ENCODE measurements at regions not wholly inside any gene's neighbourhood (a gene's known extent, or its start where the extent isn't known, plus 50 kb on each side); places are given as distances from the start of the nearest gene placed in this dataset.

GRCh38 chr14:71491931-71492330, 440.3 kb upstream of the RGS6 start:
- no peak for DNase-seq (ENCODE audit: low spot score)

- no peak for DNase-seq (ENCODE audit: low spot score)
Observed at GRCh38 chr14:71492346-71492745, 439.9 kb upstream of the RGS6 start.

GRCh38 chr14:71497645-71498086, 434.6 kb upstream of the RGS6 start:
- no peak for DNase-seq (ENCODE audit: low spot score)

DNA sequence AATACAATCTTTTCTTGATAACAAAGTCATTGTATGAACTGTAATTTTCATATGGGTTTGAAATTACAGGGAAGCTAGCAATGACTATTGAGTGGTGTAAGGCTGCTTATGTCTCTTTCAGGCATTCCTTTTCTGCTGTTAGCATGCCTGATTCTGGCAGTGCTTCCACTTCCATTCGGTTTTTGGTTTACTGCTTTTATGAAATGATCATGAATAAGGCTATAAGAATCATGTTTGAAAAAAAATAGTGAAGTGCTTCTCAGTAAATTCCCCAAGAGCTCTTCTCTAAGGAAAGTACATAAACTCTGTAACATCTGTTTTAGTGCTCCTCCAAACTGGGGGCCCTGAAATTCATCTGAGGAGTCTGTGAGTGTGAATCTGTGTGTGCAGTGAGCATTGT, 434.0 kb upstream of the RGS6 start:
- DNase-seq (ENCODE audit: low spot score) = no peak

DNA sequence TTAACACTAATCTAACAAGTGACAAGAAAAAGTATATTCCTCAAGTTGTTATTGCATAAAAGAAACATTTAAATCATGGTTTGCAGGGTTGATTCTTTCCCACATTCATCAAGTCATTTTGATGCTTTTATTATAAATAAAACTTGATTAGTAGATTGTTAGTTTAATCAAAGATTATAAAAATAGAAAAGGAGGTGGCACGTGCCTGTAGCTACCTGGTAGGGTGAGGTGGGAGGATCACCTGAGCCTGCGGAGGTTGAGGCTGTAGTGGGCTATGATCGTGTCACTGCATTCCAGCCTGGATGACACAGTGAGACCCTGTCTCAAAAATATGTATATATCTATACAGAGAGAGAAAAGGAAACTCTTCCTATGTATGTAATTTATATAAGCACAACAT, 433.2 kb upstream of the RGS6 start:
- no peak for DNase-seq (ENCODE audit: low spot score)

GRCh38 chr14:71507681-71508080, 424.5 kb upstream of the RGS6 start:
- no peak for DNase-seq (ENCODE audit: low spot score)

DNA sequence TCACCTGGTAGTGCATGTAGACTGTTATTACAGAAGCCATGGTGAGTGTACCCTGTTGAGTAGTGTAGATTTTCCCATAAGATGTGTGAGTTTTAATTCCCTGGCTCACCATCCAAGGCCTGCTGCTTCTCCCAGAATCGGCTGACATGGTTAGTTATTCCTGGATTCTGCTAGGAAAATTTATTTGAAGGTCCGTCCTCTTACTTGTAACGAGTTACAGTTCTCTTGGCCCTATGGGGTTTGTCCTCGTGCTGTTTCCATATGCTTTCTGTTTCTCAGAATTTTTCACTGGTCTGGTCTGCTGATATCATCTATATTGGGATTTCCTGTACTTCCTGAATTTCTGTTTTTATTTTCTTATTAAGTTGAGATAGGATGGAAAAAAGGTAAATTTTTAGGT, 423.3 kb upstream of the RGS6 start:
- DNase-seq (ENCODE audit: low spot score) = no peak

- no peak for DNase-seq (ENCODE audit: low spot score)
Observed at GRCh38 chr14:71511152-71511551, 421.1 kb upstream of the RGS6 start.

GRCh38 chr14:71514941-71515919, 417.0 kb upstream of the RGS6 start:
- no peak for DNase-seq (ENCODE audit: low spot score)

DNA sequence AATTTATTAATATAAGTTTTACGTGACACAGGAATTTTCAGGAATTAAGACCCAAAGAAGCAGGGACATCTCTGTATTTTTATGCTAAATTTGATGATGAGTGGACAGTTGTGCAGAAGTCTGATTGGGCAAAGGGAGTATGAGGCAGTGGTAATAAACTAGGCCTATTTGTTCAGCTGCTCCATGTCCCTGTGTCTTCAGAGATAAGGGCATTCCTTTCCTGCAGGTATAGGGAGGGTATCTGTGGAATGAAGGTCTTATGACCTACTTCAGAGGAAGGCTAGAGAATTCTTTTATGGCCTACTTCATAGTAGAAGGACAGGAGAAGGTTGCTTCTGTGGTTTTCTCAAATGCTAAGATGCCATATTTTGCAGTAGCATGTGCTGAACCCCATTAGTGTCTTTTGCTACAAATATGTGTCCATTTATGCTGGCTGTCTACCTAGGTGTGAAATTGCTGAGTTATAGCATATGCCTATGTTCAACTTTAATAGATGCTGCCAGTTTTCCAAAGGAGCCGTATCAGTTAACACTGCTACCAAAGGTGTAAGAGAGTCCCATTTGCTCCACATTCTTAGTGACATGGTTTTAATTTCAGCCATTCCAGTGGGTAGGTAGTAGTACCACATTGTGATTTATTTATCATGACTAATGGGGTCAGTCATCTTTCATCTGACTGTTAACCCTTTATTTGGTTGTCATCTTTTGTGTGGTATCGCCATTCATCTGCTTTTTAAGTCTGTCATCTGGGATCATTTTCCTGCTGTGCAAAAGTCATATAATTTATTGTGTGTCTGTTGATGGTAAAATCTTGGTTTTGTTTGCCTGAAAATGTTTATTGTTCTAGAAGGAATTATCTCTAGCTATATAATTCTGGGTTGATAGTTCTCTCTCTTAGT, 410.7 kb upstream of the RGS6 start:
- DNase-seq (ENCODE audit: low spot score) = no peak

DNA sequence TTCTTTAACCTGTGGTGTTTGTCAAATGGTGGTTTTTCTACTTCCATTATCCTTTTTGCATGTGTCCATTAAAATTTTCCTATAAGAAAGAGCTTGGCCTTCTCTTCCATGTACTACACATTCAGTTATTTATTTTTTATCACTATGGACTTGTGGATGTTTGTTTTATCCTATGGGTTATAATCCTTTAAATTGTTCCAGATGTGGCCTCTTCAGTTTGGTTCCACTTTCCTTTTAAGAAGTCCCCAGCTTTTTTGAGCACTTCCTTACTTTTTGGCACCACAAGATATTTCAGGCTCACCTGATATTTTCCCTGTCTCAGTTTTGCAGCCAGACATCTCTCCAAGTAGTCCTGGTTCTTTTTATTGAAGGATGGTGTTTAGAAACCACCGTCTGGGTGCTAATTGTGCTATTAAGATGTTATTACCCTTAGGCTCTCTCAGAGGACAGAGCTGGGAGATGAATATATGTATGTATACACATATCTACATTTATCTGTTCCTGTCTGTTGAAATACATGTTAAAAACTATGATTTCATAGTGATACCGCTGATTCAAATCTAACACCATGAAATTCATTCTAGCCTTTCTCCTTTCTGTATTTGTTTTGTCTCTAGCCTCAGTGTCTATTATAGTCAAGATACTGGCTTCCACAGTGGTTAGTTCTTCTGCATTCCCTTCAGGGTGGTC, 408.5 kb upstream of the RGS6 start:
- DNase-seq (ENCODE audit: low spot score) = no peak

GRCh38 chr14:71524320-71524982, 407.8 kb upstream of the RGS6 start:
- DNase-seq (ENCODE audit: low spot score) = no peak

GRCh38 chr14:71525663-71526221, 406.5 kb upstream of the RGS6 start:
- no peak for DNase-seq (ENCODE audit: low spot score)

- no peak for DNase-seq (ENCODE audit: low spot score)
Observed at GRCh38 chr14:71526388-71526787, 405.8 kb upstream of the RGS6 start.

- DNase-seq (ENCODE audit: low spot score) = no peak
Observed at GRCh38 chr14:71527838-71528237, 404.4 kb upstream of the RGS6 start.

DNA sequence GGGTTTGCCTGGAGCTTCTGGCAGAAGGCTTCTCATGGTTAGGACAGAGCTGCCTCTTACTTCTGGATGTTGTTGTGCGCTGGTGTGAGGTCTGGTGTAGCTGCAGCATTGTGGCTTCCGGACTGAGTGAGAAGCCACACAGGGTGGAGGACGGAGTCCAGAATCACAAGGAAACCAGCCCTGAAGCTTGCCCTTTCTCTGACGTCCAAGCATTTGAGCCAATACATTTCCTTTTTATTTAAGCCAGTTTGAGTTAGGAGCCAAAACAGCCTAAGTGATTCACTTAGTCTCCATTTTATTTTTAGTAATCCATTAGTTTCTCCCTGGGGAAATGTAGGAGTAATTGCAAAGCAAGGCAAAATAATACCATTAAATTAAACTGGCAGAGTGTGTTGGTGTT, 402.4 kb upstream of the RGS6 start:
- no peak for DNase-seq (ENCODE audit: low spot score)

DNA sequence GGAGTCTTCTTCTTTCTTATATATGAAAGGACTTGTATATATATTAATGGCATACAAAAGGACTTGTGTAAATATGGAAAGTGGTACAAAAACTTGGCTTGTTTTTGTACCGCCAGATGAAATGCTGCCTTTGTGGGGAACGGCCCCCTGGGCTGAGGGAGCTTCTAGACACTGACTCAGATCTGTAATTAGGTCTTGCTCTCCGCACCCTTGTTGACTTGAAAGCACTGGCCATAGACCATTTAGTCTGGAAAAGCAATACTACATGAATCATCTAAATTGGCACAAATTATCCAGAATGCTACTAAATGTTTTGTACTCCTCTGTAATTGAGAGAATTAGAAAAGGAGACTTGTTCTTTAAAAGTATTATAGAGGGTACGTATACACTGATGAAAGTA, 399.9 kb upstream of the RGS6 start:
- no peak for DNase-seq (ENCODE audit: low spot score)

- DNase-seq (ENCODE audit: low spot score) = no peak
Observed at GRCh38 chr14:71532790-71533189, 399.4 kb upstream of the RGS6 start.

GRCh38 chr14:71533390-71533789, 398.8 kb upstream of the RGS6 start:
- no peak for DNase-seq (ENCODE audit: low spot score)

DNA sequence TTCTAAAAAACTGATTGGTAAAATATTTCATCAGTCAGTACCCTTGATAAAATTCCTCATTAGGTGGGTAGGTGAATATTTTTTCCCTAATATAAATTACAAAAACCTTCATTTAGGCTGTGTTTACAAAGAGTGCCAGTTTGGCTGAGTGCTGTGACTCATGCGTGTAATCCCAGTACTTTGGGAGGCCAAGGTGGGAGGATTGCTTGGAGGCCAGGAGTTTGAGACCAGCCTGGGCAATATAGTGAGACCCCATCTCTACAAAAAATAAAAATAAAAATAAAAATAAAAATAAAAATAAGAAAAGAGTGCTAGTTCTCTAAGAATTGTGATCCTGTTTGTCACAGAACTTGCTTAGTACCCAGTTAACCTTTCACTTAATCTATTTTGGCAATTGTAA, 398.4 kb upstream of the RGS6 start:
- DNase-seq (ENCODE audit: low spot score) = no peak

DNA sequence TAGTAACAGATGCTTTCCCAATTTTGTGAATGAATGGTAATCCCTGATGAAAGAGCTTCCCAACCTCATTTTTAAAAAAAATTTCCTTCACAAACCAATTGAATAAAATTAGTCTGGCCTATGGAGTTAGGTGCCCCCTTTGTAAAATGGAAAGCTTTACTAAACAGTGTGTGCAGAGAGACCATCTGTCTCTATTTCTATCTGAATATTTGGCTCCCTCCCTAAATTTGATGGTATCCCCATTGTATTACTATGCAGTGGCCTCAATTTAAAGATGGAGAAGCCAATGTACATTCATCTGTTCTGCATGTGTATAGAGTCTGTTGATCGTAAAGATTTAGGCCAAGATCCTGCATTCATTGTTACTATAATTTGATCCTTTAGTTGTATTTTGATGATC, 397.7 kb upstream of the RGS6 start:
- no peak for DNase-seq (ENCODE audit: low spot score)

Measured in SK-N-DZ (cell line).